22Rv1 (cell line): ENCODE measurements at regions not wholly inside any gene's neighbourhood (a gene's known extent, or its start where the extent isn't known, plus 50 kb on each side); places are given as distances from the start of the nearest gene placed in this dataset.

Experiments used
- CTCF ChIP-seq: fragments of 450-650 bp; IDR thresholded peaks from 2 replicates; pipeline ENCODE4 v1.5.1; 2017; ENCODE audit warnings: mild to moderate bottlenecking
- ZFX ChIP-seq: fragments of 450-650 bp; IDR thresholded peaks from 2 replicates; pipeline ENCODE4 v1.6.1; 2017; ENCODE audit warnings: antibody characterized with exemption, borderline replicate concordance

- TF ChIP-seq CTCF: no peak
- no peak for TF ChIP-seq ZFX
Observed at GRCh38 chr21:28215214-28215954, 777.3 kb downstream of the LTN1 start.
